Stimulated activated CD8-positive, alpha-beta memory T cell treated with anti-CD3 and anti-CD28 coated beads, Interleukin-15, amount 100 ng/mL, for 4 hours (primary cell): ENCODE measurements at regions not wholly inside any gene's neighbourhood (a gene's known extent, or its start where the extent isn't known, plus 50 kb on each side); places are given as distances from the start of the nearest gene placed in this dataset.
"Not testable (repeated sequence)": the region's sequence is repeated elsewhere in the genome, so short reads cannot be mapped to it uniquely, and the experiment has no call there.

Source experiments
- DNase-seq, 2 donors: peaks; one replicate each; pipeline ENCODE4 v3.0.0-alpha.2; 2020; ENCODE audit warnings: low read depth in 2 of 2

DNA sequence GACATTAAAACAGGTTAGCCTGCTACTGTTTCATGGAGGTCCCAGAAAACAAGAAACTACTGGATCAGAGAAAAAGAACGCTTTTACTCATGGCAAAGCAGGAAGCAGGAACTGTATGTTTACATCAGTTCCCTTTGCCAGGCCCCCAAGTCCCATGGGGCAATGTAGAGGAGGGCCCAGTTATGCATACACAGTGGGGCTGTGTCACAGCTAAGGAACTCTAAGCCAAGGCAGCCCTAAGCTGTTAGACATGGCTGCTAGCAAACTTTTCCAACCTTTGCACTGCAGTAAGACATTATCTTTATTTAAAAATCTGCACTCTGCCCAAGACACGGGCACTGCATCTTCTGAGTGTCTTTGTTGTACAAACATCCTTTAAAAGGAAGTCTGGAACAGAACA is 975.8 kb downstream of the C4orf33 start:
- DNase-seq = no peak

DNA sequence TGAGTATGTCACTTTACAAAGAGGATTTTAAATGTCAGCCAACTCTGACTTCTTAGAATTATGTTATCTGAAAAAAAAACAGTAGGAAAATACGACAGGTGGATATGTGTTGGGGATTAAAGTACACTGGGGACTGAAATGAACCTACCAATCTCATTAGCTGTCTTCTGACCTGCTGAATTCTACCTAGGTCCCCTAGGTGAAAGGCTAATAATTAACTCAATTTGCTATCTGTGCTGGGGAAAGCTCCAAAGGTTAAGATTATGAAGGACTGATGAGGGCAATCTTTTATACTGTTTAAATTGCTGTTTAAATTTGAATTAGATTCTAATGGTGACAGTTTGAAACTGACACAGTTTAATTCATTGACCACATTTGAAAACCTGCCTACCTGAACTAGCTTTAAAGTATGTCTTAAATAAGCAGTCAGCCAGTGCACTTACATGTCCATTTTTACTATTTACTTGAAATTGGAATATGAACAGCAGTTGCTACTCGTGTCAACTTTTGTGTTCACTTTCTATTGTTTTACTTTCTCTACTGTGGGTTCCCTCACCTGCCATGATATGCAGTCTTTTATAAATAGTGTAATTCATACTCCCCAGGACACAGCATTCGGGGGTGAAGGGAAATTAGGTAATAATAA is 977.3 kb downstream of the C4orf33 start:
- no peak for DNase-seq

DNA sequence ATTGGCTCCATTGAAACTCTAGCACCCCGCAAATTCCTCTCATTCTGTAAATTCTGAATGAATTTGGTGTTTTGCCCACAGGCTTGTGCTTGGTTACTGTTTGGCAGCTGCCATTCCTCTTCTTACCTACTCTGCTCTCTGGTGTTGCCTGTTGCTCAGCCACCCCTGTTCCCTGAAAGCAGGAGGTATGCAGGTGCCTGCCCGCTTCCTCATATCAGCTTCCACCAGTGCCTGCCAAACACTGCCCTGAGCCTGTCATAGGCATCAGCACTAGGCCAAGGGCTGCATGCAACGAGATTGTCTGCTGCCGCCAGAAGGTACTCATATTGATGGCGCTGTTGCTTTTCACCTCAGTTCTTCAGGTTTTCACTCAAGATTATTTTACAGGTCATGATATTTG is 978.1 kb downstream of the C4orf33 start:
- no peak for DNase-seq

DNA sequence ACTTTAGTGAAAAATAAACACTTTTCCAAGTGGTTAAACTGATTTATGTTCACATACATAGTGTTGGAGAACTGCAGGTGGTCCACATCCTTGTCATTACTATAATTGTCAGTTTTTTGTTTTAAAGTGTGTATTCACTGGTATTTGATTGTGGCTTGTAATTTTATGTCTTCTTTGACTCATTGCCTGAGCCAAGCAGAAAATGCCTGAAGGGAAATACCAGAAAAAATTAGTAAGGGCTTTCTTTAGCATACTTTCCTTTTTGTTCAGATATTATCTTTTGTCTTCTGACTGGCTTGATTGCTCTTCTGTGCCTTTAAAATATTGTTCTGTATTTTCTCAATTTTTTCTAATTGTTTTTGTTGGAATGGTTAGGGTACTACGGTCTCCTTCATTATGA is 981.3 kb downstream of the C4orf33 start:
- DNase-seq = no peak

DNA sequence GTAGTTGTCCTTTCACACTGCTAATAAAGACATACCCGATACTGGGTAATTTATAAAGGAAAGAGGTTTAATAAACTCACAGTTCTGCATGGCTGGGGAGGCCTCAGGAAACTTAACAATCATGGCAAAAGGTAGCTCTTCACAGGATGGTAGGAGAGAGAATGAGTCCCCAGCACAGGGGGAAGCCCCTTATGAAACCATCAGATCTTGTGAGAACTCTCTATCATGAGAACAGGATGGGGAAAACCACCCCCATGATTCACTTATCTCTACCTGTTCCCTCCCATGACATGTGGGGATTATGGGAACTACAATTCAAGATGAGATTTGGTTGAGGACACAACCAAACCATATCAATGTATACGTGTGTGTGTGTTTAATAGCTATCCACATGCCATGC is 983.1 kb downstream of the C4orf33 start:
- not testable (repeated sequence) for DNase-seq

DNA sequence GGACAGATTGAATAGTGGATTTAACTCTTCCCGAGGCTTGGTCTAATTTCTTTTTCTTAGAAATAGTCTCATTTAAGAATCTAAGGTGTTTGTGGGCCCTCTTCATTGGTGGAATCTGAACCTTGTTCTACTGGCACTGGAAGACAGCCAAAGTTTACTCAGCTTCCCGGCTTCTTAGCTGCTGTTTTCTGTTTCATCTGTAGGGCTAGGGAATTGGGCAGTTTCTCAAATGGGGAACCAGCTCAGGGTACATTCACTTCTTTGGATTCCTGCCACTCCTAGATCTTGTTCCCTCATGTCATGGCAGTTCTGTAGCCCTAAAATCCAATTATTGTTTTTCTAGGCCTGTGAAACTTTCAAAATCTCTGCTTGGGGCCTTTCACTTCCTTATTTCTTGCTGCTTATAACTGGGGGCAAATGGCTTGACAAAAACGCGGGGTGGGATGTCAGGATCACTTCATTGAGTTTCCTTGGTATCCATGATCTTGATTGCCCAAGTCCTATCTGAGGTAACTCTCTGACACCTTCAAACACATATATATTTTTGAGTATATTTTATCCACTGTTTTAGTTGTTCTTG is 985.0 kb downstream of the C4orf33 start:
- no peak for DNase-seq

DNA sequence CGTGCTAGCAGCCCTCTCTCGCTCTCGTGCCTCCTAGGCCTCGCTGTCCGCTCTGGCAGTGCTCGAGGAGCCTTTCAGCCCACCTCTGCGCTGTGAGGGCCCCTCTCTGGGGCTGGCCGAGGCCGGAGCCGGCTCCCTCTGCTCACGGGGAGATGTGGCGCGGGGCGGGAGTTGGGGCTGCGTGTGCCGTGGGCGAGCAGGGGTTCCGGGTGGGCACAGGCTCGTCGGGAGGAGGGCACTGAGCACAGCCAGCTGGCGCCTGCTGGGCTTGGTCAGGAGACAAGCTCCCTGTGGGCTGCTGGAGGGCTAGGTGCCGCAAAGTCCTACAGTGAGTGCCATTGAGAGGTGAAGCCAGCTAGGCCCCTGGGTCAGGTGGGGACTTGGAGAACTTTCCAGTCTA is 994.5 kb downstream of the C4orf33 start:
- DNase-seq = no peak

DNA sequence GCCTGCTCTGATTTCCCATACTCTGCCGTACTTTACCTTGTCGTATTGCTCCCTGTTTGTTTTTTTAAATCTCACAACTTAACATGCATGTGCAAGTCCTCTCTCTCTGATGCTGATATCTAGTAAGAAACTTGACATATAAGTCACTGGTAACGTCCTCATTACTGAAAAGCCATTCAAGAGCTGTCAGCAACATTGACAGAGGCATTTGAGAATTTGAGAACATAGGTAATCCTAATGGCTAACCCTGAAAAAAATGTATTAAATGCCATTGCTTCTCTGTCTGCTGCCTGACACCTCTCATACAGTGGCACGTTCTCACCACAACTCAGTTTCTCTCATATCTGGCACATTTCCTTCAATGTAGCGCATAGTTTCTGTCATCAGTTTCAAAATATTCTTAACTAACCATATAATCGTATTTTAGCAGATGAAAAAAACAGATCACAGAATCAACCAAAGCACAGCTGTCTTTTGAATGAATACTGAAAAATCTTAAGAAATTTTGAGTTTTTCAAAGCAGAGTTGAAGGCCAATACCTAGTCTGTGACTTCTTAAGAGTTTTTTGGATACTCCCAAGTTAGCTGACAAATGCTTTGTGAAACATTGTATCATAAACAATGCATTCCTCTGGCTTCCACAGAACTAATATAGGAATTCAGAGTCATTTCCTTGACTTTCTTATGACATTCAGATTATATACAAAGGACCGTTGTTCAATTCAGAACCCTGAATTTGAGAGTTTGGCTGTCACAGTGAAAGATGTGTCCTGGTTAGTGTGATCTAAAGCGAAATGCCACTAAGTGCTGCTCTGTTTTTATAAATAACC is 996.4 kb downstream of the C4orf33 start:
- no peak for DNase-seq

DNA sequence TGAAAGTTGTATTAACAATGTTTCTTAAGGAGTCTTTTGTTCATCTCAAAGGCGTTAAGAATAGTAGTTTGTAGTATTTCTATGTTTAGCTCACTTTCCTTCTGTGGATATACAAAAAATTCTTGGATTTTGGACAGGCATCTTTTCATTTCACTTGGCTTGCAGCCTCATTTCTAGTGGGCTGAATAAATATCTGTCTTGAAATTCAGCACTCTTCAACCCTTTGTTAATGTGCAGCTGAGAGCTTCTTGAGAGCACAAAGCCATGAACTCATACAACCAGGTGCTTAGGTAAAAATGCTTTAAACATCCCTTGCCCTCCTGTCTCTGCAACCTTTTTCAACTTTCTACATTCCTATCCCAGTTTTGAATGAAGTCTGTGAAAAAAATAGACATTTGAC is 1003.2 kb downstream of the C4orf33 start:
- no peak for DNase-seq

DNA sequence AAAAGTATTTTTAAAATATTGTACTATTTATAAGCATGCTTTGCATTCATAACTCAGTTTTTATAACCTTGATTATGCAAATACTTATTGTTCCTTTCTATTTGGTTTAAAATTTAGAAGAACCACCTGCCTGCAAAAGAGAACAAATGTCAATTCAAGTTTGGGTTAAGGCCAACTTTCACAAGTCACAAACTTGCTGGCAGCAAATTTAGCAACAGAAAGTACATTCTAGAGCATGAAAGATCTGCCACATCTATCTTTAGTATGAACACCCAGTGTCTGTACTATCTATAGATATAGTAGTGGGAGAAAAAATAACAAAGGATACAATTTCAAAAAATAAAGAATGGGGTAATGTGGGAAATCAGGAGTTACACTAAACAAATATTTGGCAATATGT is 1014.2 kb downstream of the C4orf33 start:
- no peak for DNase-seq

DNA sequence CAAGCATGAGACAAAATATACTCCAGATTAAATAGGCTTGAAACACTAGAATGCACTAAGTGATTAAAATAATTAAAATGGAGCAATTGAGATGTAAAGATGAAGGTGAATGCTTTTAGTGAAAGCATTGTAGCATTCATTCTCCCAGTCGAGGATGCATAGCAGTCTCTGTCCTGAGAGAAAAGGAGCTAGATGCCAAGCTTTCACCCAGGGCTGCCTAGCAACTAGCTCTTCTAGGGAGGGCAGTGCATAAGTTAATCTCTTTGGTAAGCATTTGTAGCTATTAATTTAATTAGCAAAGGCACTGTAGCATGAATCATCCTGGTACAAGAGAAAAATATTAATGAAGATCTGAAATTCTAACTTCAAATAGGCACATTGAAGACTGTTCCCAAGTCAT is 1014.8 kb downstream of the C4orf33 start:
- DNase-seq = no peak

DNA sequence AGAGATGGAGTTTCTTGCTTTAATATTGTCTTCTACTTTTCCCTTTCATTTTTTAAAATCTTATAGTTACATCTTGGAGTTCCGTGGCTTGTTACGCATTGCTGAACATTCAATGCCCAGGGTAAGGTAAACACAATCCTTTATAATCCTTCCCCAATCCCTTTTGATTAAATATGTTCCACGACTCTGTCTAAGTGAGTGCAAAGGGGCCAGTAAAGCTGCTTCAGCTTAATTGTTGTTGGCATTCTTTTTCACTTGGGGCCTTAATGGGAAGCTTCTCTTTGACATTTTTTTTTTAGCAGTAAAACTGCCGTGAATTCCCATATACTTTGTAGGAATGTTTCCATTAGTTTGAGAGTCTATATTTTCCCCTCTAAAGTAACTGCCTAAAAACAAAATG is 1028.1 kb downstream of the C4orf33 start:
- DNase-seq = no peak

DNA sequence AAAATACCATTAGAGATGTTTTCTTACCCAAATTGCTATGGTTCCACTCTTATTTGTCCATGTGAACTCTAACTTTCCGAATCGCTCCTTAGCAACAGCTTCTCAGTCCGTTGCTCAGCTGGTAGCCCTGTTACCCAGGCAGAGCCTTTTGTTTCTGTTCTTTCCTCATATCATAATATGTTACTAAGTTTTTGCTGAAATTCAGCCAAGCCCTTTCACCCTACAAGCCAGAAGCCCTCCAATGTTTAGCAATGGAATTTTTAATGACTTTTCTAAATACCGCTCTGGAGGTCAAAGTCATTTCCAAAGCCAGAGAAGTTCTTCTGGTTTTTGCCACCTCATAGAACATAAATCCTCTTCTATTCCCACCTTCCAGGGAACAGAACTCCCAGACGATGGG is 1029.5 kb downstream of the C4orf33 start:
- no peak for DNase-seq

DNA sequence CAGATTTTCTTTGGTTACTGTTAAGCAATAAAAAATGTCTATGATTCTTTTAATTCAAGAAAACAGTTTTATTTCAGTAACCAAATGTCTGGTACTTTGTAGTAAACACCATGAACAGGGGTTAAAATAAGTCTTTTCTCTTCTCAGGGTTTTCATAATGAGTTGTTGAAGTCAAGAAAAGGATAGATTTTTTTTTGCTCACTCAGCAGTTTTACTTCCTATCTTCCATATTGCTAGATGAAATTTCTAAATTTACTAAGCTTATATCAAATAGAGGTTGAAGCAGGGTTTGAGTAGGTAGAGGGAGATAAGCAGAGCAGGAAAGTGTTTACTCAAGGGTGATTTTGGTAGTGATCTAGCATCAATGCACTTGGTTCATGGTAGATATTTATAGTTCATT is 1031.3 kb downstream of the C4orf33 start:
- no peak for DNase-seq

DNA sequence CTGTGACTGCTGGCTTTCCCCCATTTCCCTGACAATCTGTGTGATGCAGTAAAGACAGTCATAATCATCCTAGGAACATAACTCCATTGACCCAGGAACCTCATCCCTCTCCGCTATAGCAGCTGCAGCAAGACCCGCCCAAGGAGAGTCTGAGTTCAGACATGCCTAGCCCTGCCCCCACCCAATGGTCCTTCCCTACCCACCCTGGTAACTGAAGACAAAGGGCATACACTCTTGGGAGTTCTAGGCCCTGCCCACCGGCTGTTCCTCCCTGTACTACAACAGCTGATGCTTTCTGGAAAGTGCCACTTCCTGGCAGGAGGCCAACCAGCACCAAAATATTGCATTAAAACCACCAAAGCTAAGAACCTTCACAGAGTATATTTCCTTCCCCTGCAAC is 1035.6 kb downstream of the C4orf33 start:
- DNase-seq = no peak

DNA sequence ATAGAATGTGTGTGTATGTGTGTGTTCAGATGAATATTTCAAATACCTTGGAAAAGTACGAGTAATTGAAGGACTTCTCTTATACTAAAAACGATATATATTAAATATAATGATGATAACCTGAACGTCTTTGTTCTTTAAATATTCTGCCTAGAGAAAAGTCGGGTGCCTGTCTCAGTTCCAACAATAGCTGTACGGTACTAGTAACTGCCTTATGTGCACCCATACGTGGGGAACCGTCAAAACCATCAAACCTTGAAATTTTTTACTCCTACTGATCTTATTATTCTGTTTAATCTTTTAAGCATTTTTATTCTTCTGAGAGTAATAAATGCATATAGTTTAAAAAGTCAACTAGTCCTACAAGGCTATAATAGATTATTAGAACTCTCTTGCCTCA is 1045.7 kb downstream of the C4orf33 start:
- DNase-seq = no peak

DNA sequence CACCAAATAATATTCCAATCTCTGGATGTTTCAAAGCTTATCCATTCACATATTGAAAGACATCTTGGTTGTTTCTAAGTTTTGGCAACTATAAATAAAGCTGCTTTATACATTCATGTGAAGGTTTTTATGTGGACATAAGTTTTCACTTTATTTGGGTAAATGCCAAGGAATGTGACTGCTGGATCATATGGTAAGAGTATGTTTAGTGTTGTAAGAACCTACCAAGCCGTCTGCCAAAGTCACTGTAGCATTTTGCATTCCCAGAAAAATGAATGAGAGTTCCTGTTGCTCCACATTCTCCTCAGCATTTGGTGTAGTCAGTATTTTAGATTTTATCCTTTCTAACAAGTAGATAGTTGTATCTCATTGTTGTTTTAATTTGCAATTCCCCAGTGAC is 1047.7 kb downstream of the C4orf33 start:
- DNase-seq = no peak

DNA sequence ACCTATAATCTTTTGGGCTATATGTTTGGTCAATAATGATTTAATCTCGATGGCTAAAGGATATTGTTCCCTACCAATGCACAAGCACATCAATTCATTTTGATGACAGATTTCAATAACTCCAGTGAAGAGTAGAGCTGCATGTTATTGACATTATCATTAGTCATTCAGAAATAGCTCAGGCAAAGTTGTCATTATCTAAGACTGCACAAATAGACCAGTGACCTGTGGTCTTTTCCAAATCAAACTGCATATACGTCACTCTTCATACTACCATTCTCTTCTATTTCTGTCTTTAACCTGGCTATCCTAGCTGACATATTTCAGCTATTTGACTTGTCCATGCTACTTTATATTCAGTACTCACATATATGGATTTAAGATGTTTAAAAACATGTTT is 1050.8 kb downstream of the C4orf33 start:
- no peak for DNase-seq

DNA sequence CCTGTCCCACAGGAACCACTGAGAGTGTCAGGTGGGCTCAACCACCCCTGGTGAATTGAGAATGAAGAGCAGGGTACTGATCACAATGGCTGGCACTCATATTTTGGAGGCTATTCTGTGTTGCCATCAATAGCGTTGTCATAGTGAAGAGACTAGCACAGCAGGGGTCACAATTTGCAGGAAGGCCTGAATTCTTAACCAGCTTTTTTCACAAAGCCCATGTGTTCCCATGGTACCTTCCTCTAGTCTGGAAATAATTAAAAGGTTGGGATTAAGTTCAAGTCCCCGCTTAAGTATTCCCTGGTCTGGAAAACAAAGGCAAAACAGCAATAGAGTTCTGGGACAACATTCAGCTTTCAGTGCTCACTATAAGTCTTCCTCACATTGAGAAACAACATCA is 1051.7 kb downstream of the C4orf33 start:
- no peak for DNase-seq

DNA sequence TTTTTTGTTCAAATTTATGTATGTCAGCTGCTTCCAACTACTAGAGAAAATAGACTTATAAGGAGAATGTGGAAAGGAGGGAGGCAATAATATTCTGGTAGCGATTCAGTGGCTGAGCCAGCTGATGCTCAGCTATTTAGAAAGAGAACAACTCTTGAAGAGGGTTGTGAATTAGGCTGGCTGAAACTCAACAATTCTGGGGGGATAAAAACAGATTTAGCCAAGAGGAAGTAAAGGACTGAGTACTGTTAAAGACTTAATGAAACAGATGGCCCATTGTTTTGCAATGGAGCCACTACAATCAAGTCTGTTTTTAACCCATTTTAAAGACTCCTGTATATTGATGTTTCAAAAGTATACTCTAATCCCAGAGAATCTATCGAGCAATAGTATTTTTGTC is 1058.9 kb downstream of the C4orf33 start:
- no peak for DNase-seq

DNA sequence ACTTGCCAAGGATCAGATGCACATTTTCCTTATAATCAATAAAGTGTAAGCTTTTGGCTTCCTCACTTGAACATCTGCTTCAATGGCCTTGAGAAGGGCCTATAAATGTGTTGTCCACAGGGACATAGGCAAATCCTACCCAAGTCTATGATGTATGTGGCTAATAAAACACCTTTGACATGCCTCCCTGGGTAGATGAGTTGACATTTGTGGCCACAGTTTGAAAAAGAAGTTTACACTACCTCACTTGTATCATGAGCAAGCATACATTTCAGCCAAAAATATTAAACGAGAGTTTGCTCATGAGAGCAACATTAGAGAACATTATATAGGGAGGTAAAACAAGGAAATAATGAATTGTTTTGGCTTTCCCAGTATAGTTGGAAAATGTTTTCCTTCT is 1067.7 kb downstream of the C4orf33 start:
- no peak for DNase-seq

DNA sequence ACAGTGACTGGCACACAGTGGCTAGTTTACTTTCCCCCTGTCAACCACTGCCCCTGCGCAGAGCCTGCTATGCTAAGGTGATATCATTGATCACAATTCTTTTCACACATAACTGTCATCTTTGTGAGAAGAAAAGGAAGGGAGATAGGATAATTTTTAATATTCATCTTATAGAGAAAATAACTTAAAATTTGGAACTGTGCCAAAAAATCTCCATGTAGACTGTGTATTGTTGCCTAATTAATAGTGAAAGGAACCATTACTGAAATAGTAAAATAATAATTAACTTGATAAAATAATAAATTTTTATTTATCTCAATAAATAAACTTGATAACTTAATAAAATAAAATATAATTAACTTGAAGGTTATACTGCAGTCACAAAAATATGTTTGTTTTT is 1069.4 kb downstream of the C4orf33 start:
- DNase-seq = no peak

DNA sequence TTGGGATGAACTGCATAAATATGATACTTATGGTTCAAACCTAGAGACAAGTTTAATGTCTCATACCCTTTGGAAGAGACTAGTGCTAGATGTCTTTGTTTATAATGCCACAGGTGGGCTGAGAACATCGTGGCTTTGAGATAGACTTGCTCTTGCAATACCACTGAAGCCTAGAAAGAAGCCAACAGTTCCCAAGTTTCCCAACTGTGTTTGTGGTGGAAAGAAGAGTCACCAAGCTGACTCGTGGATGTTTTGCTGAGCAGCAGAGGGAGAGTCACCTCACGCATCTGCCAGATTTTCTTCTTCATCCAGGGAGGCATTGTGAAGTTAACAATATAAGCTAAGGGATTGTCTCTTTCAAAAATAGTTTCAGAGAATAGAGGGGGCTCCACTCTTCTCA is 1076.2 kb downstream of the C4orf33 start:
- no peak for DNase-seq
